H1 (cell line): ENCODE measurements at regions not wholly inside any gene's neighbourhood (a gene's known extent, or its start where the extent isn't known, plus 50 kb on each side); places are given as distances from the start of the nearest gene placed in this dataset.

ENCODE experiments used
- CEBPB ChIP-seq: IDR thresholded peaks from 2 replicates; pipeline ENCODE4 v1.6.1; 2012; ENCODE audit warnings: low read depth, low read length
- KDM4A ChIP-seq: IDR thresholded peaks from one replicate; pipeline ENCODE4 v1.7.1; 2012; ENCODE audit warnings: low read depth, mild to moderate bottlenecking, moderate library complexity, low read length, inconsistent platforms; ENCODE audit not compliant: severe bottlenecking
- RBBP5 ChIP-seq: IDR thresholded peaks from 2 replicates; pipeline ENCODE4 v1.7.1; 2012; ENCODE audit warnings: low read depth, mild to moderate bottlenecking, inconsistent platforms, low read length, moderate library complexity, borderline replicate concordance

DNA sequence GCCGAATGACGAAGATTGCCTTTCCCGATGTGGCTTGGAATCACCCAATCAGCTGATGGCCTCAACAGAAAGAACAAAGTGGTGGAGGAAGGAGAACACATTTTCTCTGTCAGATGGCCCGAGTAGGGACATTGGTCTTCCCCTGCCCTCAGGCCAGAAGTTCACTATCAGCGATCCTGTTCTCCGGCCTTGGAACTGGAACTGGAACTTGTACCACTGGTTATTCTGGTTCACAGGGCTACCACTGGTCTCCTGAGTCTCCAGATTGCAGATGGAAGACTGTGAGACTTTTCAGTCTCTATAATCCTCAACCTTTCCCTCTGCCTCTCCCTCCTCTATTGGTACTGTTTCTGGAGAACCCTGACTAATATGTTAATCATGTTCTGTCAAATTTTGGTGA is 180.4 kb downstream of the ANKRD30B start (continued):
- TF ChIP-seq KDM4A (no peak), CEBPB (no peak), RBBP5 (no peak)
